Skeletal muscle cell (primary cell): ENCODE measurements at regions not wholly inside any gene's neighbourhood (a gene's known extent, or its start where the extent isn't known, plus 50 kb on each side); places are given as distances from the start of the nearest gene placed in this dataset.
"Not testable (repeated sequence)": the region's sequence is repeated elsewhere in the genome, so short reads cannot be mapped to it uniquely, and the experiment has no call there.

ENCODE experiments used
- DNase-seq: peaks from one replicate; pipeline ENCODE4 v3.0.0-alpha.2; 2010; ENCODE audit warnings: low read depth
- H3K4me3 ChIP-seq: 2 replicates; pipeline ENCODE4 v1.5.1; 2011; ENCODE audit warnings: low read depth, mild to moderate bottlenecking, control low read depth, low read length, moderate library complexity

GRCh38 chr9:24118190-24118589 is 292.1 kb upstream of the ELAVL2 start:
- no peak overlapping the region for H3K4me3 ChIP-seq

GRCh38 chr9:24096756-24097155 is 270.7 kb upstream of the ELAVL2 start:
- no peak overlapping the region for H3K4me3 ChIP-seq
- DNase-seq, result no peak

More at GRCh38 chr9:24118190-24118589, 292.1 kb upstream of the ELAVL2 start:
- DNase-seq, result no peak

- no peak overlapping the region for H3K4me3 ChIP-seq
- DNase-seq, result no peak
These were observed 269.2 kb upstream of the ELAVL2 start for GRCh38 chr9:24095246-24095645.

- no peak overlapping the region for H3K4me3 ChIP-seq
- no peak for DNase-seq
These were observed 264.5 kb upstream of the ELAVL2 start for GRCh38 chr9:24090566-24090965.

- no peak for DNase-seq
- H3K4me3 ChIP-seq, result no peak overlapping the region
These were observed 247.6 kb upstream of the ELAVL2 start for GRCh38 chr9:24073666-24074065.

GRCh38 chr9:24073007-24073592 is 247.1 kb upstream of the ELAVL2 start:
- no peak overlapping the region for H3K4me3 ChIP-seq
- DNase-seq, result no peak

GRCh38 chr9:24071716-24072115 is 245.7 kb upstream of the ELAVL2 start:
- DNase-seq, result peak; percentile 23
- H3K4me3 ChIP-seq, result no peak overlapping the region

- H3K4me3 ChIP-seq, result no peak overlapping the region
- DNase-seq, result no peak
These were observed 245.1 kb upstream of the ELAVL2 start for GRCh38 chr9:24071091-24071490.

- H3K4me3 ChIP-seq, DNase-seq: not testable (repeated sequence)
These were observed 241.1 kb upstream of the ELAVL2 start for GRCh38 chr9:24067107-24067506.

- no peak overlapping the region for H3K4me3 ChIP-seq
- no peak for DNase-seq
These were observed 233.6 kb upstream of the ELAVL2 start for GRCh38 chr9:24059651-24060050.

- H3K4me3 ChIP-seq, result no peak overlapping the region
- no peak for DNase-seq
These were observed 225.5 kb upstream of the ELAVL2 start for GRCh38 chr9:24051587-24051986.

- not testable (repeated sequence) for DNase-seq, H3K4me3 ChIP-seq
These were observed 224.2 kb upstream of the ELAVL2 start for GRCh38 chr9:24050239-24050638.

GRCh38 chr9:24045150-24045549 is 219.1 kb upstream of the ELAVL2 start:
- DNase-seq, result no peak
- H3K4me3 ChIP-seq, result no peak overlapping the region

- no peak overlapping the region for H3K4me3 ChIP-seq
- no peak for DNase-seq
These were observed 218.5 kb upstream of the ELAVL2 start for GRCh38 chr9:24044576-24044975.

GRCh38 chr9:24041160-24041690 is 215.2 kb upstream of the ELAVL2 start:
- no peak overlapping the region for H3K4me3 ChIP-seq

GRCh38 chr9:24036459-24036858 is 210.4 kb upstream of the ELAVL2 start:
- H3K4me3 ChIP-seq, result no peak overlapping the region
- DNase-seq, result no peak

More at GRCh38 chr9:24041160-24041690, 215.2 kb upstream of the ELAVL2 start:
- DNase-seq, result no peak

- DNase-seq, result no peak
- H3K4me3 ChIP-seq, result no peak overlapping the region
These were observed 209.8 kb upstream of the ELAVL2 start for GRCh38 chr9:24035816-24036215.

- H3K4me3 ChIP-seq, result no peak overlapping the region
- no peak for DNase-seq
These were observed 185.8 kb upstream of the ELAVL2 start for GRCh38 chr9:24011881-24012280.

- no peak overlapping the region for H3K4me3 ChIP-seq
- DNase-seq, result no peak
These were observed 185.1 kb upstream of the ELAVL2 start for GRCh38 chr9:24011009-24011717.

GRCh38 chr9:24009322-24009721 is 183.3 kb upstream of the ELAVL2 start:
- no peak for DNase-seq
- H3K4me3 ChIP-seq, result no peak overlapping the region

GRCh38 chr9:24007185-24007584 is 181.1 kb upstream of the ELAVL2 start:
- DNase-seq, result no peak
- H3K4me3 ChIP-seq, result no peak overlapping the region
